ENCODE measurements at regions not wholly inside any gene's neighbourhood (a gene's known extent, or its start where the extent isn't known, plus 50 kb on each side); places are given as distances from the start of the nearest gene placed in this dataset.

DNA sequence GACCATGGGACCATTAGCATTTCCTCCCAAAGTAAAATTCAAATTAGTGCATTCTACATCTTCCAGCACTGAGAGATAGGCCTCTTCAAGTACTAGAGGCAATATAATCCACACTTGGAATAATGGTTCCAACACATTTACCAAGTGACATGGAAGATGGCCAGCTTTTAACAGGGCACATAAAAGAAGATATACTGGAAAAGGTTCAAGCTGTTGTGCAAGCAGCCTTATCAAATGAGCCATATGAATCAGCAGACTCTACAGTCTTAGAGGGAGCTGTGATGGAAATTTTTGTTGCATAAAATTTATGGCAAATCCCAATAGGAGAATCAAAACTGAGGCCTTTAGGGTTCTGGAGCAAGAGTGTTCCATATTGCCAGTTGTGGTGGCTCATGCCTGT lies 526.6 kb upstream of the IRAK1BP1 start:
- no peak overlapping the region for H3K27ac ChIP-seq
- no peaks in the 10 kb centered on the region for H3K9me3 ChIP-seq
- H3K27me3 ChIP-seq, result no peaks in the 10 kb centered on the region
- DNase-seq, result no peak
- H3K36me3 ChIP-seq, result no peaks in the 10 kb centered on the region
- no peaks in the 10 kb centered on the region for H3K4me1 ChIP-seq
- no peak for TF ChIP-seq POLR2A (IDR thresholded peaks at IDR 0.05)
- TF ChIP-seq, protein P1, sequence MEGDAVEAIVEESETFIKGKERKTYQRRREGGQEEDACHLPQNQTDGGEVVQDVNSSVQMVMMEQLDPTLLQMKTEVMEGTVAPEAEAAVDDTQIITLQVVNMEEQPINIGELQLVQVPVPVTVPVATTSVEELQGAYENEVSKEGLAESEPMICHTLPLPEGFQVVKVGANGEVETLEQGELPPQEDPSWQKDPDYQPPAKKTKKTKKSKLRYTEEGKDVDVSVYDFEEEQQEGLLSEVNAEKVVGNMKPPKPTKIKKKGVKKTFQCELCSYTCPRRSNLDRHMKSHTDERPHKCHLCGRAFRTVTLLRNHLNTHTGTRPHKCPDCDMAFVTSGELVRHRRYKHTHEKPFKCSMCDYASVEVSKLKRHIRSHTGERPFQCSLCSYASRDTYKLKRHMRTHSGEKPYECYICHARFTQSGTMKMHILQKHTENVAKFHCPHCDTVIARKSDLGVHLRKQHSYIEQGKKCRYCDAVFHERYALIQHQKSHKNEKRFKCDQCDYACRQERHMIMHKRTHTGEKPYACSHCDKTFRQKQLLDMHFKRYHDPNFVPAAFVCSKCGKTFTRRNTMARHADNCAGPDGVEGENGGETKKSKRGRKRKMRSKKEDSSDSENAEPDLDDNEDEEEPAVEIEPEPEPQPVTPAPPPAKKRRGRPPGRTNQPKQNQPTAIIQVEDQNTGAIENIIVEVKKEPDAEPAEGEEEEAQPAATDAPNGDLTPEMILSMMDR (IDR thresholded peaks at IDR 0.05), result no peak
- H3K4me3 ChIP-seq, result no peak overlapping the region

DNA sequence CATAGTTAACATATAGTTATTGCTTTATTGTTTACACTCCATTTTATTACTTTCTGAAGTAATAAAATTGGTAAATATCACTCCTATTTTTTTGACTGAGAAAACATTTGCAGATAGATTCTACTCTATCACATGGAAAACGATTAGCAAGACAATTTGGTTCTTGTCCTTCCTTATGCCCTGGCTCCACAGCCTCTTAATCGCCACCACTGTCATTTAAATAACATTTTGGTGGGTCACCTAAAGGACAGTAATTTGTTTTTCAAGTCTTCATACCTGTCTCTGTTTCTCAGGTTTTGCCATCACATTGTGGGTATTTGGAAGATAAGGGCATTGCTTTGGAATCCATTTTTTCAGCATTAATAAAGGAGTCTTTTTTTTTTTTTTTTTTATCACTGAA lies 521.5 kb upstream of the IRAK1BP1 start:
- H3K4me3 ChIP-seq, result no peak overlapping the region
- no peak for TF ChIP-seq POLR2A (IDR thresholded peaks at IDR 0.05)
- TF ChIP-seq, protein P1 (IDR thresholded peaks at IDR 0.05), result no peak
- H3K27ac ChIP-seq, result no peak overlapping the region
- no peaks in the 10 kb centered on the region for H3K9me3 ChIP-seq
- no peaks in the 10 kb centered on the region for H3K4me1 ChIP-seq
- H3K27me3 ChIP-seq, result no peaks in the 10 kb centered on the region
- no peaks in the 10 kb centered on the region for H3K36me3 ChIP-seq
- DNase-seq, result no peak

DNA sequence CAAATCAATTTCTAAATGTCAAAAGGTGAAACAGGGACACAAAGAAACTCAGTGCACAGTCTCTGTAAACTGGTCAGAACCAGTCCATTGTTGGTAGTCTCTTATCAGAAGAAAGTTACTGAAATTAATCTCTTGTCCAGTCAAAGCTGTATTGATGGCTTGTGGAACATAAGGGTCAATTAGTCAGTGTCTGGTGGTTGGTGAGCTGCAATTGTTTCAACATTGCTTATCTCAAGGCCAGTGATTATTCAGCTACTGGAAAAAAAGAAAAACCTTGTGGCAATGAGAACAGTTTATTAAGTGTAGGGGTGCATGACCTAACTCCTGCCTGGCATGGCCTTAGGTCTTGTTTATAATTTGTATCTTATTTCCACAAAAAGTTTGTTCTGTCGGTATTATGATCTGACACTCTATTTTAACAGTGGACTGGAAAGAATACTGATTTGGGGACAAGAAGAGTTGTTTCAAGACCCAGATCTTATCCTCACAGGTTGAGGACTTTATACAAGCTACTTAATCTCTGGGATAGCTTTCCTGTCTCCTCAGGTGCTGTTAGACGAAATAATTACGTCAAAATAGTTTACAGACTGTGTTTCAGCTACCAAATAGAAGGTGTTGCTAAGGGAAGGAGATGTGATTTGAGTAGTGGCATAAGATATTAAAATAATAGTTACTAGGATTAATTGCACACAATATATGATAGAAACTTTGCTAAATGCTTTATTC lies 520.0 kb upstream of the IRAK1BP1 start:
- no peak overlapping the region for H3K27ac ChIP-seq
- TF ChIP-seq POLR2A (IDR thresholded peaks at IDR 0.05), result no peak
- TF ChIP-seq, protein P1 (IDR thresholded peaks at IDR 0.05), result no peak

DNA sequence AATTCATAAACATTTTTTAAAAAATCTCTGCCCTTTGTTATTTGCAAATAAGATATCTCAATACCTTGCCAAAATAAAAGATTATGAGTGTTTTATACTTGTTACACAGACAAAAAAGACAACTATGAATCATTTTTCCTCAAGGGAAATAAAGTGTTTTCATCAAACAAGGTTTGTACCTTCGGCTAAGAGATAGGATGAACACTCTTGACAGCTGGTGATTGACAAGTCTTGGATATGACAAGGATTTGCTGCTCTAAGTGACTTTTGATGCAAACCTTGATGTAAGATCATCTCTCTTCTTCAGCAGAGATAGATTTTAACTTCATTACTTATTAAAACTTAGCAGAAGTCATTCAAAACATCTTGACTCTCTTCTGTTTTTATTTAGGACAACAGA lies 514.3 kb upstream of the IRAK1BP1 start:
- Histone ChIP-seq H3K4me3 (no peak overlapping the region), H3K4me1 (no peaks in the 10 kb centered on the region), H3K27me3 (no peaks in the 10 kb centered on the region)

More for the DNA sequence above, 520.0 kb upstream of the IRAK1BP1 start:
- H3K4me3 ChIP-seq, result no peak overlapping the region
- H3K4me1 ChIP-seq, result no peaks in the 10 kb centered on the region
- no peaks in the 10 kb centered on the region for H3K36me3 ChIP-seq
- H3K27me3 ChIP-seq, result no peaks in the 10 kb centered on the region
- no peaks in the 10 kb centered on the region for H3K9me3 ChIP-seq
- no peak for DNase-seq

DNA sequence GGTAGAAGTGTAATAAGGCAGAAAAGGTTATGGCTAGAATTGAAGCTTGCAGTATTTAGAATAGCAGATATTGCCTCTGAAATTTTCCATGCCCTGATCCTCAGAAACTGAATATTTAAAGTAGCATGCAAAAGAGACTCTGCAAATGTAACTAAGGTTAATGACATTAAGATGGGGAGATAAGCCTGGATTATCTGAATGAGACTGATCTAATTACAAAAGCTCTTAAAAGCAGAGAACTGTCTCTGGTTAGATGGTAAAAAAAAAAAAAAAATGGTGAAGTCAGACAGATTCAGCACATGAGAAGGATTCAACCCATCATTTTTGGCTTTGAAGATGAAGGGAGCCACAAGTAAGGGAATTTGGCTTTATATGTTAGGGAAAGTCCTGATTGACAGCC lies 503.7 kb upstream of the IRAK1BP1 start:
- Histone ChIP-seq H3K9me3 (no peaks in the 10 kb centered on the region), H3K4me3 (no peak overlapping the region), H3K4me1 (no peaks in the 10 kb centered on the region), H3K36me3 (no peaks in the 10 kb centered on the region), H3K27me3 (no peaks in the 10 kb centered on the region), H3K27ac (no peak overlapping the region)
- DNase-seq, result no peak
- TF ChIP-seq POLR2A (IDR thresholded peaks at IDR 0.05), result no peak
- TF ChIP-seq, protein P1 (IDR thresholded peaks at IDR 0.05), result no peak

More for the DNA sequence above, 514.3 kb upstream of the IRAK1BP1 start:
- Histone ChIP-seq H3K27ac (no peak overlapping the region), H3K9me3 (no peaks in the 10 kb centered on the region), H3K36me3 (no peaks in the 10 kb centered on the region)
- no peak for DNase-seq
- no peak for TF ChIP-seq POLR2A (IDR thresholded peaks at IDR 0.05)
- TF ChIP-seq, protein P1 (IDR thresholded peaks at IDR 0.05), result no peak

All from Peyer's patch (tissue), 4 donors.